Stimulated activated CD8-positive, alpha-beta memory T cell treated with anti-CD3 and anti-CD28 coated beads, Interleukin-4, amount 100 ng/mL, for 4 hours (primary cell): ENCODE measurements at regions not wholly inside any gene's neighbourhood (a gene's known extent, or its start where the extent isn't known, plus 50 kb on each side); places are given as distances from the start of the nearest gene placed in this dataset.
"Not testable (repeated sequence)": the region's sequence is repeated elsewhere in the genome, so short reads cannot be mapped to it uniquely, and the experiment has no call there.

ENCODE experiments used
- DNase-seq, 2 donors: peaks; one replicate each; pipeline ENCODE4 v3.0.0-alpha.2; 2020; ENCODE audit warnings: low read depth in 2 of 2, low spot score in 1 of 2

GRCh38 chr21:35982717-35983116 is 77.6 kb downstream of the SETD4 start:
- DNase-seq = no peak

- no peak for DNase-seq
Observed at GRCh38 chr21:35981514-35982070, 78.7 kb downstream of the SETD4 start.

- DNase-seq = no peak
Observed at GRCh38 chr21:35980821-35981220, 79.5 kb downstream of the SETD4 start.

DNA sequence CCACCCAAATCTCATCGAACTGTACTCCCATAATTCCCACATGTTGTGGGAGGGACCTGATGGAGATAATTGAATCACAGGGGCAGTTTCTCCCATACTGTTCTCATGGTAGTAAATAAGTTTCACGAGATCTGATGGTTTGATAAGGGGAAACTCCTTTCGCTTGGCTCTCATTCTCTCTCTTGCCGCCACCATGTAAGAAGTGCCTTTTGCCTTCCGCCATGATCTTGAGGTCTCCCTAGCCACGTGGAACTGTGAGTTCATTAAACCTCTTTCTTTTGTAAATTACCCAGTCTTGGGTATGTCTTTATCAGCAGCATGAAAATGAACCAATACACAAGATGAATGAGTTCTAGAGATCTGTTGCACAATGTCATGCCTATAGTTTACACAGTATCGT is 82.5 kb downstream of the SETD4 start:
- DNase-seq = not testable (repeated sequence)

GRCh38 chr21:35976929-35977328 is 83.4 kb downstream of the SETD4 start:
- no peak for DNase-seq

DNA sequence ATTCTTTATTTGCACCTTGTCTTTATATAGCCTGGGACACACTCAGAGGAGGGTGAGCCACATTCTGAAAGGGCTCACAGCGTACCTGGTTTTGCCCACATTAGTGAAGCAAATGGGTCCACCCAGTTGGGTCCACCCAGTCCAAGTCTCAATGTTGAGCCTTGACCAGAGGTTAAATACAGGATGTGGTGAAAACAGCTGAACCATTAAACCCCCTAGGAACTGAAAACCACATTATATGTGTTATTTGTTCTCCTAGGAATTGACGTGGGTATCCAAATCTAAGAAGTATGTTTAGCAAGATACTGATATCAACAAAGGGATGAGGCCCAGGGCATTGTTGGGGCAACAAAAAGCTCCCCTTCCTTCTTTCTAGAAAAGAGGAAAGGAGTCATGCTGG is 83.8 kb downstream of the SETD4 start:
- DNase-seq = no peak

DNA sequence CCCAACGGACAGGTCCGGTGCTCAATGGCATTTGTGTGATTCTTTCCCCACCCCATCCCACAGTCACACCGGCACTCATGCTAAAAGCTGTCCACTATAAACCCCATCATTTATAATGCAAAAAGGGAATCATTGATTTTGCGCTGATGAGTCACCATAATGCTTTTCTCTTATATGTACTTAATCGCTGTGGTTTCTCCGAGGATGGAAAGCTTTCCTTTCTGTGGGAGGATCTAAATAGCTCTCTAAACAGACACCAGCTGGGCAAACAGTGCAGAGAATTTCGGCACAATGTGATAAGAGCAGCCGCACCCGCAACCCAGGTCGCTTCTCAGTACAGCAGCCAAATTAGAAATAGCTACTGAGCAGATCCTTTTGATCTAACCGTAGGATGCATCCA is 85.6 kb downstream of the SETD4 start:
- DNase-seq = no peak

DNA sequence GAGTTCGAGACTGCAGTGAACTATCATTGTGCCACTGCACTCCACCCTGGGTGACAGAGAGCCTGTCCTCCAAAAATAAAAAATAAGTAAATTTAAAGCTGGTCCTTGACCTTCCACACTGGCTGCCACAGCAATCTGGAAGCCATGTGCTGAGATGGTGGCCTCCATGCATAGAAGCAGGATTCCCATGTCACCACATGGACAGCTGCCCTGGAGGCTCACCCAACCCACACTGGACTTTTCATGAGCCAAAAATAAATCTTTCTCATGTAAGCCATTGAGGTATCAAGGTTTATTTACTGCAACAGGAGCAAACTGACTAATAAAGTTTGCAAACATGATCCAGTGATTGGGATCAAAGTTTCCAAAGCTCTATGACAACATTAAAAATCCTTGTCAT is 88.5 kb downstream of the SETD4 start:
- DNase-seq = no peak

DNA sequence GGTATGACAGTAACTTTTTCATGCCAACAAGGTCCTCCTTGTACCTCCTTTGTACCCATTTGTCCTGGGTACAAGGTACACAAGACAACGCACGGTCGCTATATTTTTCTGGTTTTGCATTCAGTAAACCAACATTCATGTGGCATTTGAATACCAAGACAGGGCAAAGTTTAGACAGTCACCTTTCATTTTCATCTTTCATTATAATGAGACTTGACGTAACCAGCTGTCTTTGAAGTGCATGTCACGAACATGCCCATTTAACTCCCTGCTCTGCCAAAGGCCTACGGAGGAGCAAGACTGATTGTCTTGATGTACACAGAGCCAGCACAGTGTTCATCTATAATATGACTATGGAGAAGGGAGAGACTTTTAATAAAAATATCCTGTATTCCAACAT is 91.0 kb downstream of the SETD4 start:
- no peak for DNase-seq

DNA sequence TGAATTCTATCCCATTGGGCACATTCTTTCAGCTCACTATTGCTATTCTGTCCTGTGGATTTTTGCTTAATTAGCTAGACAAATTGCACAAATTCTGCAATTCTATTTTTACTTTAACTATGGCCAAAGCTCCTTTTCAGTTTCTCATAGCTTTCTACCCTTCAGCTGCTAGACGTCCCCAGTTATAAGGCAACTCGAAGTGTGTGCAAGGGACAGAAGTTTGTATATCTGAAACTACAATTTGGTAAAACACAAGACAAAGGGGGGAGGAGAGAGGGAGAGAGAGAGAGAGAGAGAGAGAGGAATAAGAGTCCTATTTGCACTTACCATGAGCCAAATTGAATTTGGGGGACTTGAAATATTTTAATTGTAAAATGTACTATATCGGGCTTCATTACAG is 91.8 kb downstream of the SETD4 start:
- no peak for DNase-seq

DNA sequence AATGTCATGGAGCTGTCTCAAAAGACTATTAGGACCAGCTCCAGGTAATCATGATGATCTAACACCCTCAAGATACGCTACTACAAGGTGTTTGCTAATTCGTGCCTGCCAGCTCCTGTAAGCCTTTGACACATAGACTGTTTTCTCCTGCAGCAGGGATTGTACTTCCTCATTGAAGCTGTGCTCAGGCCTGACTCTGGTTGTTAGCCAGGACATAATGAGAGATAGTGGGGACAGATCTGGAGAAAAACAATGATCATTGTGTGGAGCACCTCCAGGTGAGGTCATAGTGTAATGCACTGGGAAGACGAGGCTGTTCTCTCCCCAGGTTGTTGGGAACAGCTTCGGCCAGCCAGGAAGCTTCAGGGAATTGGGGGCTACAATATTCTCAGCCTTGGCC is 94.6 kb downstream of the SETD4 start:
- no peak for DNase-seq

DNA sequence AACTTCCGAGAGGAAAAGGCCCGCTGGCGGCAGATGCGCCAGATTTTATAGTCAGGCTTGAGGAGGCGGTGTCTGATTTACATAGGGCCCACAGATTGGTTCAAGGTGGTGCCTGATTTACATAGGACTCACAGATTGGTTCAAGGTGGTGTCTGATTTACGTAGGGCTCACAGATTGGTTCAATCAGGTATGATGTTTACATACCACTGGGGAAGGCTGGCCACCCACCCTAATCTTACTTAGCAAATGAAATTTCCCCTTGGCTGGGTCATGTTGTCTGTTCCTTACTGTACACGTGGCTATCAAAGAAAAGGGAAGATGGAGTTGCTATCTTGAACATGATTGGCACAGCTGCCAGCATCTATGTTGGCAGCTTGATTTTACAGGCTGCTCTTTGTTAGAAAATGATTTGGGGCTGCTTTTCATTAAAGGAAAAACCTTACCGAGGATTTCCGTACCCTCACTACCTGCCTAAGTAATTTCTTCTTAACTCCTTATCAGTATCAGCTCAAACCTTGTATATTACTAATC is 96.3 kb downstream of the SETD4 start:
- no peak for DNase-seq

DNA sequence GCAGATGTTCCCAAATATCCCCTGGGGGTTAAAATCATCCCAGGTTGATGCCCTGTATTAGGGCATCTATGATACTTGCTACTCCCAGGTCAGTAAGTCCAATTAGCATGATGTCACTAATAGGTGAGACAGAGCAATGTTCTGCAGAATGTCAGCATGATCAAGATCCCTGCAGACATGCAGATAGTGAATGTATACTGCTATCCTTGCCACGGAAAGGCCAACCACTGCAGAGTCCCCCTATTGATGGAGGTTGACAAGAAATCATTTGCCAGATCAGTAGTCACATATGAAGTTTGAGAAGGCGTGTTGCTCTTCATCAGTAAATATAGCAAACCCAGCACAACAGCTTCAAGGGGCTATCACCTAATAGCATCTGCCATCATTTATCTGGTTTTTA is 97.4 kb downstream of the SETD4 start:
- no peak for DNase-seq

GRCh38 chr21:35954066-35954465 is 106.3 kb downstream of the SETD4 start:
- no peak for DNase-seq

- no peak for DNase-seq
Observed at GRCh38 chr21:35953597-35953996, 106.7 kb downstream of the SETD4 start.

- DNase-seq = no peak
Observed at GRCh38 chr21:35952651-35953340, 107.5 kb downstream of the SETD4 start.

- DNase-seq = no peak
Observed at GRCh38 chr21:35948982-35949381, 111.3 kb downstream of the SETD4 start.

DNA sequence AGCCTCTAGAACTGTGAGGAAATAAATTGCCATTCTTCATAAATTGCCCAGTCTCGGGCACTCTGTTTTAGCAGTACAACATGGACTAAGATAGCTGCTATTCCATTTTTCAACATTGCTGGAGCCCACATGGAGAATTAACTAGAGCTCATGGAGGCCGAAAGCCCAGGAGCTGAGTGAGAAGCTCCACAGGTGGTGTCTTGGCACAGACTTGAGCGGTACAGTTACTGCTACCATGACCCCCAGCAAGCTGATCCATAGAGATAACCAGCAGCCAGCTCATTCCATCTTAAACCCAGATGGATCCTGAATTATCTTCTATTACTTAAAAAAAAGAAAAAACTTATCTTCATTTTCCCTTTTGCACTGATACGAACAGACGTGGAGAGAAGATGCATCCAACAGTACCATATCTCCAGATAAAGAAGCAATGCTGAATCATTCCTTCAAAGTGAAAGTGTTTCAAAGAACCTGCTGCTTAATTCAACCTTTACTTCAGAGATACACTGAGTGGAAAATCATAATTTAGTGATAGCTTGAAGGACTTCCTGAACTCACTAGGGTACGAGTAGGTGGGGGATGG is 115.1 kb downstream of the SETD4 start:
- DNase-seq = no peak

DNA sequence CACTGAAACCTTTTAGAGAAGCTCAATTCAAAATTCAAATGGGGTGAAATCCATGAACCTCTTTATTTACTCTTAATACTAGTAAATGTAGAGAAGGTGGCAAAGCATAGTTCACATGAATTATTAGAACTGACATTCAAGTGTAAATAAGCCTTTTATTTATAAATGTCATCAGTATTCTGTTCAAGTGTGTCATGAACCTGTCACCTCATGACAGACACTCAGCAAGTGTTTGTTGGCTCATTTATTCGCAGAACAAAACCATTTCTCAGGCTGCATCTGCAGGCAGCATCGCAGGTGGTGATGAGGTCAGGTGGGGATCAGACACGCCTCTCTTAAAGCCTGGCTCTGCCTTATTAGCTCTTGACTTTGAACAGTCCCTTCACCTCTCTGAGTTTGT is 116.6 kb downstream of the SETD4 start:
- DNase-seq = no peak

DNA sequence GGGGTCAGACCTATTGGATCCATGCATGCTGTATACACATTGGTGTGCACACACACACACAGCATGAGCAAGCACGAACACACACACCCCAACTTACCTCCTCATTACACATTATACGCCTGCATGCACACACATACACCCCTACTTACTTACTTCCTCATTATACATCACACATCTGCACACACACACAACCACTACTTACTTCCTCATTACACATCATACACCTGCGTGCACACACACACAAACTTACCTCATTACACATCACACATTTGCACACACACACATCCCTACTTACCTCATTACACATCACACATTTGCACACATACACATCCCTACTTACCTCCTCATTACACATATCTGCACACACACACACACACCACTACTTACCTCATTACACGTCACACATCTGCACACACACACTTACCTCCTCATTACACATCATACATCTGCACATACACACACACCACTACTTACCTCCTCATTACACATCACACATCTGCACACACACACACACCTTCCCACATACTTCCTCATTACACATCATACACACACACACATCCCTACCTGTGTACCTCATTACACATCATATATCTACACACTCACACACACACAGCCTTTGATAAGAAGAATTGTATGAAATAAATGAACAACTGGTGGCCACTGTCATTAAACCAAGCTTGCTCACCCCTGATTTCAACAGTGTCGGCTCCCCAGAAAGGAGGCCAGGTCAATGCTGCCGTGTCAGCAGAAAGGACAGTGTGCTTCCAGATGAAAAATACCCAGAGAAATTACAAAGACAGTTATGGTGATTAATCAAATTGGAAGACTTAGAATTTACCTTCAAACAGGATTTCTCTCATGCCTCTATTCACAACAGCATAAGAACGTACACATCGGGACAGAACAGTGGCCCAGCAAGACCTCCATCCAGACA is 117.8 kb downstream of the SETD4 start:
- DNase-seq = no peak

DNA sequence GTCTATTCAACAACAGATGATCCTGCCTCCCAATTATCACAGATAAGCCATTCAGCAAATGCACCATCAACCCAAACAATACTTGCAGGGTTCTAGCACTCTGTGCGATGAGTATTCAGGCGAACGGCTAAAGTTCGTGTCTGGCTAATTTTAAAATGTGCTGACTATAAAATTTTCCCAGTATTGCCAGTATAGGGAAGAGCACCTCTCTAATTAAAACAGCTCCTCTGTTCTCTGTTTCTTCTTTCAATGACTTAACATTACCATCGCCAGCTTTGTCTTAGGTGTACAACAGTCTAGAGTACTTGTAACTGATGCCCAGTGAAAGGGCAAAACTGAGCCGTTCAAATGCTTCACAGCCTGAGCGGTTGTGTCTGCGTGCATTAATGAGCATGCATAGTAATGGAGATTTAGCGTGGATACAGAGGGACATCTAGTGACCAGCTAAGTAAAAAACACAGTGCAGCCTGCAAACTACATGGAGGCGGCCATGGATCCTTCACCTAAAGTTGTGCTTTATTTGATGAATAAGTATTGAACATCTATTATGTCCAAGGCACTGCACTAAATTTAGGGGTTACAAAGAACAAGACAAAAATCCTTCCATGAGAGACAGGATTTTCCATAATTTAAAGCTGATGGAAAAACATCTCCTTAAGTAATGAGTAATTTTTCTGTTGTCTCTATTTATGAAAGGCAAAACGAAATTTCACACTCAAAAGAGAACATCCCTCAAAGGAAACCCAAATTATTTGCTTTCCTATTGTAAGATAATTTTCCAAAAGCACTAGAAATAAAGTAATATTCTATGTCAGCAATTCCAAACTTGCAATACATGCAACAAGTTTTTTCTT is 120.0 kb downstream of the SETD4 start:
- no peak for DNase-seq
